H4 (cell line): ENCODE measurements at regions not wholly inside any gene's neighbourhood (a gene's known extent, or its start where the extent isn't known, plus 50 kb on each side); places are given as distances from the start of the nearest gene placed in this dataset.
A peak's percentile ranks its signal among the peaks of the same experiment; 100 is the strongest.
"Not testable (repeated sequence)": the region's sequence is repeated elsewhere in the genome, so short reads cannot be mapped to it uniquely, and the experiment has no call there.

Experiments
- DNase-seq: peaks from one replicate; pipeline ENCODE4 v3.0.0-alpha.2; 2015; ENCODE audit warnings: low spot score

GRCh38 chr6:1156411-1156810, 155.5 kb upstream of the FOXQ1 start:
- DNase-seq, result not testable (repeated sequence)

GRCh38 chr6:1153696-1154245, 158.1 kb upstream of the FOXQ1 start:
- no peak for DNase-seq

GRCh38 chr6:1146500-1146899, 165.4 kb upstream of the FOXQ1 start:
- DNase-seq, result no peak

GRCh38 chr6:1145768-1146218, 166.1 kb upstream of the FOXQ1 start:
- DNase-seq, result no peak

GRCh38 chr6:1144842-1145767, 166.8 kb upstream of the FOXQ1 start:
- no peak for DNase-seq

- no peak for DNase-seq
Observed at GRCh38 chr6:1143655-1144054, 168.2 kb upstream of the FOXQ1 start.

GRCh38 chr6:1139155-1139890, 172.6 kb upstream of the FOXQ1 start:
- DNase-seq, result no peak

GRCh38 chr6:1137849-1138248, 174.0 kb upstream of the FOXQ1 start:
- no peak for DNase-seq

GRCh38 chr6:1136827-1137226, 175.1 kb upstream of the FOXQ1 start:
- DNase-seq, result no peak

- no peak for DNase-seq
Observed at GRCh38 chr6:1136415-1136774, 175.5 kb upstream of the FOXQ1 start.

- DNase-seq, result no peak
Observed at GRCh38 chr6:1135726-1136414, 176.0 kb upstream of the FOXQ1 start.

GRCh38 chr6:1131285-1132079, 180.4 kb upstream of the FOXQ1 start:
- DNase-seq, result peak; percentile 95

- DNase-seq, result no peak
Observed at GRCh38 chr6:1130709-1131108, 181.2 kb upstream of the FOXQ1 start.

GRCh38 chr6:1129131-1129530, 182.8 kb upstream of the FOXQ1 start:
- no peak for DNase-seq

- DNase-seq, result no peak
Observed at GRCh38 chr6:1127597-1128288, 184.2 kb upstream of the FOXQ1 start.

GRCh38 chr6:1127129-1127528, 184.8 kb upstream of the FOXQ1 start:
- DNase-seq, result no peak

- DNase-seq, result no peak
Observed at GRCh38 chr6:1126036-1126435, 185.9 kb upstream of the FOXQ1 start.

- DNase-seq, result no peak
Observed at GRCh38 chr6:1125297-1125696, 186.6 kb upstream of the FOXQ1 start.

GRCh38 chr6:1124885-1125284, 187.0 kb upstream of the FOXQ1 start:
- no peak for DNase-seq
